ENCODE measurements at regions not wholly inside any gene's neighbourhood (a gene's known extent, or its start where the extent isn't known, plus 50 kb on each side); places are given as distances from the start of the nearest gene placed in this dataset.

- no peak for DNase-seq (ENCODE audit: low read depth in 2 of 2)
These were observed 190.5 kb downstream of the IRF8 start for GRCh38 chr16:86089334-86089900.

- DNase-seq (ENCODE audit: low read depth in 2 of 2), result no peak
These were observed 191.0 kb downstream of the IRF8 start for GRCh38 chr16:86089991-86090390.

GRCh38 chr16:86090461-86091170 is 191.7 kb downstream of the IRF8 start:
- DNase-seq (ENCODE audit: low read depth in 2 of 2), result no peak

GRCh38 chr16:86091976-86092375 is 193.0 kb downstream of the IRF8 start:
- DNase-seq (ENCODE audit: low read depth in 2 of 2), result no peak

- DNase-seq (ENCODE audit: low read depth in 2 of 2), result no peak
These were observed 193.9 kb downstream of the IRF8 start for GRCh38 chr16:86092586-86093480.

- no peak for DNase-seq (ENCODE audit: low read depth in 2 of 2)
These were observed 195.1 kb downstream of the IRF8 start for GRCh38 chr16:86093801-86094750.

GRCh38 chr16:86095131-86095752 is 196.3 kb downstream of the IRF8 start:
- DNase-seq (ENCODE audit: low read depth in 2 of 2), result no peak

GRCh38 chr16:86095906-86096485 is 197.0 kb downstream of the IRF8 start:
- no peak for DNase-seq (ENCODE audit: low read depth in 2 of 2)

- no peak for DNase-seq (ENCODE audit: low read depth in 2 of 2)
These were observed 197.9 kb downstream of the IRF8 start for GRCh38 chr16:86096850-86097249.

- no peak for DNase-seq (ENCODE audit: low read depth in 2 of 2)
These were observed 200.4 kb downstream of the IRF8 start for GRCh38 chr16:86099326-86099725.

GRCh38 chr16:86100205-86101136 is 201.5 kb downstream of the IRF8 start:
- DNase-seq (ENCODE audit: low read depth in 2 of 2), result no peak

- no peak for DNase-seq (ENCODE audit: low read depth in 2 of 2)
These were observed 202.4 kb downstream of the IRF8 start for GRCh38 chr16:86101137-86101896.

- DNase-seq (ENCODE audit: low read depth in 2 of 2), result no peak
These were observed 202.9 kb downstream of the IRF8 start for GRCh38 chr16:86101897-86102157.

GRCh38 chr16:86103320-86103719 is 204.4 kb downstream of the IRF8 start:
- DNase-seq (ENCODE audit: low read depth in 2 of 2), result no peak

GRCh38 chr16:86104537-86105048 is 205.6 kb downstream of the IRF8 start:
- no peak for DNase-seq (ENCODE audit: low read depth in 2 of 2)

GRCh38 chr16:86107215-86107825 is 208.4 kb downstream of the IRF8 start:
- DNase-seq (ENCODE audit: low read depth in 2 of 2), result no peak

- DNase-seq (ENCODE audit: low read depth in 2 of 2), result no peak
These were observed 209.1 kb downstream of the IRF8 start for GRCh38 chr16:86108062-86108461.

- no peak for DNase-seq (ENCODE audit: low read depth in 2 of 2)
These were observed 211.2 kb downstream of the IRF8 start for GRCh38 chr16:86110134-86110533.
